Fibroblast of the aortic adventitia (primary cell): ENCODE measurements at regions not wholly inside any gene's neighbourhood (a gene's known extent, or its start where the extent isn't known, plus 50 kb on each side); places are given as distances from the start of the nearest gene placed in this dataset.

Experiments used
- DNase-seq: peaks from one replicate; pipeline ENCODE4 v3.0.0-alpha.2; 2010; ENCODE audit warnings: low read depth
- H3K4me3 ChIP-seq: 2 replicates; pipeline ENCODE4 v1.5.1; 2011; ENCODE audit warnings: low read depth, mild to moderate bottlenecking, control low read depth, low read length, moderate library complexity
- TF ChIP-seq, protein P1 (sequence below): IDR thresholded peaks from 2 replicates; pipeline ENCODE4 v1.5.1; 2011; ENCODE audit warnings: mild to moderate bottlenecking, low read length, control low read depth, inconsistent platforms; ENCODE audit not compliant: insufficient read depth

DNA sequence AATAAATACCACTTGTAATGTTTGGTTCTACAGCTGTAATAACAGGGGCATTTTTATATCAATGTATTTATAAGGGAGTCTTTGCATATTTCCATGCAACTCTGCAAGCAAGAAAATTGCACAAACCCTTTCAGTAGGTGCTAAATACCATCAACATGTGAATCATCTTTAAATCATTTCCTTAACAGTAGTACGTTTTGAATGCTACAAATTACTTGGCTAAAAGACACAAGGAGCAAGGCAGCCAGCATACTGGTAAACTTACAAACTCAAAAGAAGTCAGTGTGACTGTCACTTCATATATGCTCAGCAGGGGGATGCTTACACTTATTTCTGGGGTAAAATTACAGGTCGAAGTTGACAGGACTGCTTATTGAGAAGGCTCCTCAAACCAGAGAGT, 402.4 kb downstream of the EFNB2 start:
- TF ChIP-seq, protein P1, sequence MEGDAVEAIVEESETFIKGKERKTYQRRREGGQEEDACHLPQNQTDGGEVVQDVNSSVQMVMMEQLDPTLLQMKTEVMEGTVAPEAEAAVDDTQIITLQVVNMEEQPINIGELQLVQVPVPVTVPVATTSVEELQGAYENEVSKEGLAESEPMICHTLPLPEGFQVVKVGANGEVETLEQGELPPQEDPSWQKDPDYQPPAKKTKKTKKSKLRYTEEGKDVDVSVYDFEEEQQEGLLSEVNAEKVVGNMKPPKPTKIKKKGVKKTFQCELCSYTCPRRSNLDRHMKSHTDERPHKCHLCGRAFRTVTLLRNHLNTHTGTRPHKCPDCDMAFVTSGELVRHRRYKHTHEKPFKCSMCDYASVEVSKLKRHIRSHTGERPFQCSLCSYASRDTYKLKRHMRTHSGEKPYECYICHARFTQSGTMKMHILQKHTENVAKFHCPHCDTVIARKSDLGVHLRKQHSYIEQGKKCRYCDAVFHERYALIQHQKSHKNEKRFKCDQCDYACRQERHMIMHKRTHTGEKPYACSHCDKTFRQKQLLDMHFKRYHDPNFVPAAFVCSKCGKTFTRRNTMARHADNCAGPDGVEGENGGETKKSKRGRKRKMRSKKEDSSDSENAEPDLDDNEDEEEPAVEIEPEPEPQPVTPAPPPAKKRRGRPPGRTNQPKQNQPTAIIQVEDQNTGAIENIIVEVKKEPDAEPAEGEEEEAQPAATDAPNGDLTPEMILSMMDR: no peak
- H3K4me3 ChIP-seq: no peak overlapping the region
- peak; percentile 51 for DNase-seq

GRCh38 chr13:106132216-106132615, 403.2 kb downstream of the EFNB2 start:
- DNase-seq: no peak
- TF ChIP-seq, protein P1: no peak
- H3K4me3 ChIP-seq: no peak overlapping the region

DNA sequence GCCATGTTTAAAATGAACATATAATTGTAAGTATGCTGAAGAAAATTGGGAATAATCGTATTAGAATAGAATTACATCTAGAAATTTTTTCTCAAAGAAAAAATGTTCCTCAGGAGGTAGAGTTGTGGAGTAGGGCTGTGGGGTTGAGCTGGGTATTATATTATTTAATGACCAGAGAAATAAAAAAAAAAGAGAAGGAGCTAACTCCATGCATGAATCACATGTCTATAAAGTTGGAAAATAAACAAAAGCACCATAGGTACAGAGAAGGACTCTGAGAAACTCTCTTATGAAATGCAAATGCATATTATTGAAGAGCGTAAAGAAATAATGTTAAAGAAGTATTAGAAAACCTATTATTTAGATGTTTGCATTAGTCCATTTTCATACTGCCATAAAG, 405.5 kb downstream of the EFNB2 start:
- DNase-seq: no peak
- TF ChIP-seq, protein P1: no peak
- H3K4me3 ChIP-seq: no peak overlapping the region

DNA sequence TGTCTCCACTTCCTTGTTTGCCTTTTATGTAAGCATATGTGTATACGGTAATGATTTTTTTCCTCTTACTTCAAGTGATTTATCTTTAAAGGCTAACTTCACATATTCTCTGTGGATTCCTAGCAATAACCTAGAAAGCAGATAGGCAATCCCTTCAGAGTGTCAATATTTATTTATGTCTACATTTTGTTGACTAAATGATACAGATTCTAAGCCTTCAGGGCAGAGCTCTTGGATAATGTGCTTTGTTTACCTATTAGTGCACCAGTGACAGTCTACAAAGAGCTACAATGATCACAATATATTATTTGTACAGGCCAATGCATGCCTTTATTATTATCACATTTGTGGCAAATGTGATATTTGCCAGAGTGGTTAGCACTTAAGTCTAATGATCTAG, 406.2 kb downstream of the EFNB2 start:
- TF ChIP-seq, protein P1: no peak
- H3K4me3 ChIP-seq: no peak overlapping the region
- DNase-seq: no peak

DNA sequence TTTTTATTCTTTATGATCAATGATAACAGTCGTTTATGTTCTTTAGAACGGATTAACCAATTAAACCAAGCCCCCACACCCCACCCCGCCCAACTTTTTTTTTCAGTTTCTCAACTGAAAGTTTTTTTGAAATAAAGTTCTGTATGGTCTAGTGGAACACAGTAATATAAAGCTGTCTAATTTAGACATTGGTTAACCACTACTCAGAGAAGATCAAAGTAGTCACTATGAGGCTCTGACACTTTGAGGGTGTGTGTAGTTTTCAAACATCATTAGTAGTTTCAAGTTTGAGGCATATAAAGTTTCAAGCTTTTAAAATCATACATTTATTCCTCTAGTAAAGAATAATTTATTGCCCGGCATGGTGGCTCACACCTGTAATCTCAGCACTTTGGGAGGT, 413.2 kb downstream of the EFNB2 start:
- no peak overlapping the region for H3K4me3 ChIP-seq
- TF ChIP-seq, protein P1: no peak
- no peak for DNase-seq

DNA sequence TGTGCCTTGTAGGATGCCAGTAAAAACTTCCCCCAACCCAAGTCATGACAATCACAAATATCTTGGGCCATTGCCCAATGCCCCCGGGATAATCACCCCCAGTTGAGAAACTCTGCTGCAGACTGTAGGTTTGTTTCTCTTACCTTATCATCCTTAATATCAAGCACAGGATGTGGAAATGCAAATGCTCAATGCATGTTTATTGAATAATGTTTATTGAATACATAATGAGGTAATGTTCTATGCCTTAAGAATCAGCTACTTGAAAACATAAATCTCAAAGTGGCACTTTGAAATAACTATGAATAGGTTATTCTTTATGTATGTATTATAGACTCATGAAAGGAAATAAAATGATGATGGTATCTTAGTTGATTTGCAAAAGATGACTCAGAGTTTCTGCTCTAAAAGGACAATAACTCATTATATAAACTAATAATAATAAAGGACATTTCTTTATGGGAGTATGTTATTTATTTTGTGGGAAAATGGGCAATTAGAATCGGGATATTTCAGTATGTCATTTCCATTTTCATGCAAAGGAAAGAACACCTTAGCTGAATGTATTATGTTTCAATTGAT, 414.2 kb downstream of the EFNB2 start:
- H3K4me3 ChIP-seq: no peak overlapping the region
- DNase-seq: no peak
- TF ChIP-seq, protein P1: no peak

GRCh38 chr13:106118996-106119395, 416.5 kb downstream of the EFNB2 start:
- TF ChIP-seq, protein P1: no peak
- no peak overlapping the region for H3K4me3 ChIP-seq
- DNase-seq: no peak
